ENCODE measurements at regions not wholly inside any gene's neighbourhood (a gene's known extent, or its start where the extent isn't known, plus 50 kb on each side); places are given as distances from the start of the nearest gene placed in this dataset.

DNA sequence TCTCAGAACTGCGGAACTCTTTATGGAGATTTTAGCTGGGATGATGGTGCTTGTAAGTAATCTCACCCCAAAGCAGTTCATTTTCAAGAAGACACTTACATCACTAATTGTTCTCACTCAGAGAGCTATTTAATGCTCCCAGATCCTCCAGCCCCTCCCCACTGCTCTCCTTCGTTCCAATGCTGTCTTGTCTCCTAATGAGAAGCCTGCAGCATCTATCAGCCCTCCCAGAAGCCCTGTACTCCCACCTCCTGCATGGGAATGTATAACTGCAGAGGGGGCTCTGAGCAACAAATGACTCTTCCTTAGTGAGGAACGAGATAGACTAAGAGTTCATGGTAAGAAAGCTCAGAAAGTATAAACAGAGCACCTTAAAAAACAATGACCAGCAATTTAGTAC lies 377.4 kb upstream of the RUNX1 start:
- TF ChIP-seq, protein P1, sequence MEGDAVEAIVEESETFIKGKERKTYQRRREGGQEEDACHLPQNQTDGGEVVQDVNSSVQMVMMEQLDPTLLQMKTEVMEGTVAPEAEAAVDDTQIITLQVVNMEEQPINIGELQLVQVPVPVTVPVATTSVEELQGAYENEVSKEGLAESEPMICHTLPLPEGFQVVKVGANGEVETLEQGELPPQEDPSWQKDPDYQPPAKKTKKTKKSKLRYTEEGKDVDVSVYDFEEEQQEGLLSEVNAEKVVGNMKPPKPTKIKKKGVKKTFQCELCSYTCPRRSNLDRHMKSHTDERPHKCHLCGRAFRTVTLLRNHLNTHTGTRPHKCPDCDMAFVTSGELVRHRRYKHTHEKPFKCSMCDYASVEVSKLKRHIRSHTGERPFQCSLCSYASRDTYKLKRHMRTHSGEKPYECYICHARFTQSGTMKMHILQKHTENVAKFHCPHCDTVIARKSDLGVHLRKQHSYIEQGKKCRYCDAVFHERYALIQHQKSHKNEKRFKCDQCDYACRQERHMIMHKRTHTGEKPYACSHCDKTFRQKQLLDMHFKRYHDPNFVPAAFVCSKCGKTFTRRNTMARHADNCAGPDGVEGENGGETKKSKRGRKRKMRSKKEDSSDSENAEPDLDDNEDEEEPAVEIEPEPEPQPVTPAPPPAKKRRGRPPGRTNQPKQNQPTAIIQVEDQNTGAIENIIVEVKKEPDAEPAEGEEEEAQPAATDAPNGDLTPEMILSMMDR (IDR thresholded peaks at IDR 0.05; ENCODE audit: insufficient read depth, low read length): no peak
- TF ChIP-seq SPI1 (IDR thresholded peaks at IDR 0.05; ENCODE audit: borderline replicate concordance, low read depth): no peak

Measured in HL-60 (cell line).